SK-N-SH treated with all-trans-retinoic acid at 6 μM for 48 hours (cell line): ENCODE measurements at regions not wholly inside any gene's neighbourhood (a gene's known extent, or its start where the extent isn't known, plus 50 kb on each side); places are given as distances from the start of the nearest gene placed in this dataset.

Experiments
- CREB5 ChIP-seq: fragments of 250-450 bp; sonication (Bioruptor Pico); IDR thresholded peaks from 2 replicates; pipeline ENCODE4 v1.5.1; 2020; ENCODE audit warnings: low read depth, mild to moderate bottlenecking, moderate library complexity
- OSR1 ChIP-seq: fragments of 250-450 bp; sonication (Bioruptor Pico); IDR thresholded peaks from 2 replicates; pipeline ENCODE4 v1.8.0; 2022; ENCODE audit warnings: moderate library complexity, mild to moderate bottlenecking, inconsistent platforms
- PATZ1 ChIP-seq: fragments of 250-450 bp; sonication (Bioruptor Pico); IDR thresholded peaks from 2 replicates; pipeline ENCODE4 v1.8.0; 2020; ENCODE audit warnings: mild to moderate bottlenecking, moderate library complexity, borderline replicate concordance
- POU6F1 ChIP-seq: fragments of 250-450 bp; sonication (Bioruptor Pico); IDR thresholded peaks from 2 replicates; pipeline ENCODE4 v1.8.0; 2021; ENCODE audit warnings: low read depth, mild to moderate bottlenecking, moderate library complexity, borderline replicate concordance
- SNAI2 ChIP-seq: fragments of 250-450 bp; sonication (Bioruptor Pico); IDR thresholded peaks from 2 replicates; pipeline ENCODE4 v1.5.0; 2020; ENCODE audit warnings: mild to moderate bottlenecking, moderate library complexity
- TOX ChIP-seq: fragments of 250-450 bp; sonication (Bioruptor Pico); IDR thresholded peaks from 2 replicates; pipeline ENCODE4 v1.8.0; 2021; ENCODE audit warnings: mild to moderate bottlenecking, moderate library complexity, borderline replicate concordance
- ZFP3 ChIP-seq: fragments of 250-450 bp; sonication (Bioruptor Pico); IDR thresholded peaks from 2 replicates; pipeline ENCODE4 v1.5.0; 2020; ENCODE audit warnings: mild to moderate bottlenecking, moderate library complexity
- ZFP30 ChIP-seq: fragments of 450-650 bp; formaldehyde crosslinking; IDR thresholded peaks from 2 replicates; pipeline ENCODE4 v1.5.0; 2022; ENCODE audit warnings: mild to moderate bottlenecking, moderate library complexity
- ZNF8 ChIP-seq: fragments of 450-650 bp; formaldehyde crosslinking; IDR thresholded peaks from 2 replicates; pipeline ENCODE4 v1.5.0; 2020; ENCODE audit warnings: mild to moderate bottlenecking, moderate library complexity

GRCh38 chrX:118182681-118183080 lies 66.1 kb upstream of the KLHL13 start:
- TF ChIP-seq OSR1 (CRISPR knock-in tag) (no peak), PATZ1 (CRISPR knock-in tag) (no peak), ZFP30 (no peak), POU6F1 (CRISPR knock-in tag) (no peak), SNAI2 (CRISPR knock-in tag) (no peak), ZFP3 (CRISPR knock-in tag) (no peak), TOX (CRISPR knock-in tag) (no peak), CREB5 (CRISPR knock-in tag) (no peak), ZNF8 (CRISPR knock-in tag) (no peak)
